Stimulated activated CD8-positive, alpha-beta memory T cell treated with anti-CD3 and anti-CD28 coated beads, Interleukin-7, amount 100 ng/mL, for 48 hours (primary cell): ENCODE measurements at regions not wholly inside any gene's neighbourhood (a gene's known extent, or its start where the extent isn't known, plus 50 kb on each side); places are given as distances from the start of the nearest gene placed in this dataset.

Experiments
- DNase-seq, 2 donors: peaks; one replicate each; pipeline ENCODE4 v3.0.0-alpha.2; 2020; ENCODE audit warnings: low read depth in 1 of 2; ENCODE audit errors: extremely low read depth in 1 of 2

GRCh38 chr10:83636826-83637225 lies 502.5 kb upstream of the GHITM start:
- DNase-seq = no peak

GRCh38 chr10:83647526-83647925 lies 491.8 kb upstream of the GHITM start:
- DNase-seq = no peak

- no peak for DNase-seq
Measured at GRCh38 chr10:83648201-83648600, 491.1 kb upstream of the GHITM start.

- DNase-seq = no peak
Measured at GRCh38 chr10:83649471-83649870, 489.8 kb upstream of the GHITM start.

GRCh38 chr10:83654689-83655088 lies 484.6 kb upstream of the GHITM start:
- DNase-seq = no peak

GRCh38 chr10:83656924-83657323 lies 482.4 kb upstream of the GHITM start:
- DNase-seq = no peak

GRCh38 chr10:83657487-83657886 lies 481.8 kb upstream of the GHITM start:
- DNase-seq = no peak

- no peak for DNase-seq
Measured at GRCh38 chr10:83663918-83664317, 475.4 kb upstream of the GHITM start.

- DNase-seq = no peak
Measured at GRCh38 chr10:83666762-83667161, 472.5 kb upstream of the GHITM start.

GRCh38 chr10:83667594-83667993 lies 471.7 kb upstream of the GHITM start:
- no peak for DNase-seq

- DNase-seq = no peak
Measured at GRCh38 chr10:83673316-83673715, 466.0 kb upstream of the GHITM start.

GRCh38 chr10:83677795-83678194 lies 461.5 kb upstream of the GHITM start:
- DNase-seq = no peak

- no peak for DNase-seq
Measured at GRCh38 chr10:83678850-83679249, 460.5 kb upstream of the GHITM start.

GRCh38 chr10:83680470-83680891 lies 458.8 kb upstream of the GHITM start:
- DNase-seq = peak in 1 of 2 donors; percentile 11

- DNase-seq = no peak
Measured at GRCh38 chr10:83682414-83682813, 456.9 kb upstream of the GHITM start.

- no peak for DNase-seq
Measured at GRCh38 chr10:83685458-83685857, 453.9 kb upstream of the GHITM start.

- DNase-seq = no peak
Measured at GRCh38 chr10:83691791-83692596, 447.3 kb upstream of the GHITM start.

GRCh38 chr10:83698899-83699298 lies 440.4 kb upstream of the GHITM start:
- DNase-seq = no peak

GRCh38 chr10:83701799-83702198 lies 437.5 kb upstream of the GHITM start:
- DNase-seq = no peak

GRCh38 chr10:83702731-83703130 lies 436.6 kb upstream of the GHITM start:
- no peak for DNase-seq

GRCh38 chr10:83706120-83706519 lies 433.2 kb upstream of the GHITM start:
- DNase-seq = no peak

- no peak for DNase-seq
Measured at GRCh38 chr10:83706952-83707582, 432.2 kb upstream of the GHITM start.
